Nucleus accumbens (tissue), 56 donors: ENCODE measurements at regions not wholly inside any gene's neighbourhood (a gene's known extent, or its start where the extent isn't known, plus 50 kb on each side); places are given as distances from the start of the nearest gene placed in this dataset.

Experiments
- DNase-seq, 56 donors: peaks; one replicate each; lab custom pipeline; 2025; lab: John Stamatoyannopoulos, UW

DNA sequence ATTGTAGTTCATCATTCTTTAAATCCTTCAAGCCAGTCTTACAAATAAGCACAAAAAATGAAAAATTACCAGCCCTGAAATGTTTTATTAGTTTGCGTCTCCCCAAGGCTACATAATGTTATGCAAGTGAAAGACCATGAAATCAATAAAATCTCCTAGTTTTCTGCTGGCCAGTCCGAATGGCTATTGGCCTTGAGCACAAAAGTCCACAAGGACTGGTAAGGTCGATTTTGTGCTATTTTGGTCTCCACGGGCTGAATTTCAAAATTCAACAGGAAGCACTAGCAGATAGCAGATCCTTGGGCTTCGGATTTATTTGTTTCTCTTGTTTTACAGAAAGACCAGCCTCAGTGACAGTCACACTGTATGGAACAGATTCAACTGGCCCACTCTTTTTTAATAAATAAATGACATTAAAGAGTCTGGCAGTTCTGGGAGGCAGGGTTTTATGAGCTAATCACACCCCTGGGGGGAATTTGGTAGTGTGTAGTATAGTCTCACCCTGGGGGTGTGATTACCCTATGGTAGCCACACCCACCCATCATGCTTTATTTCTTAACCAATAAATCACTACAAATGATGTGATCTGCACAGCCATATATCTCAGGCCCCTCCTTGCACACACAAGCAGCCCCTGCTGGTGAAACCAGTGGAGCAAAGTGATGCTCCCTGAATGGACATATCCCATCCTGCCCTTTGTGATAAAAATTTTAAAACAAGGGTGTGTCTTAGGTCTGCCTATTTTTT lies 51.1 kb upstream of the TMEM33 start:
- DNase-seq = no peak

DNA sequence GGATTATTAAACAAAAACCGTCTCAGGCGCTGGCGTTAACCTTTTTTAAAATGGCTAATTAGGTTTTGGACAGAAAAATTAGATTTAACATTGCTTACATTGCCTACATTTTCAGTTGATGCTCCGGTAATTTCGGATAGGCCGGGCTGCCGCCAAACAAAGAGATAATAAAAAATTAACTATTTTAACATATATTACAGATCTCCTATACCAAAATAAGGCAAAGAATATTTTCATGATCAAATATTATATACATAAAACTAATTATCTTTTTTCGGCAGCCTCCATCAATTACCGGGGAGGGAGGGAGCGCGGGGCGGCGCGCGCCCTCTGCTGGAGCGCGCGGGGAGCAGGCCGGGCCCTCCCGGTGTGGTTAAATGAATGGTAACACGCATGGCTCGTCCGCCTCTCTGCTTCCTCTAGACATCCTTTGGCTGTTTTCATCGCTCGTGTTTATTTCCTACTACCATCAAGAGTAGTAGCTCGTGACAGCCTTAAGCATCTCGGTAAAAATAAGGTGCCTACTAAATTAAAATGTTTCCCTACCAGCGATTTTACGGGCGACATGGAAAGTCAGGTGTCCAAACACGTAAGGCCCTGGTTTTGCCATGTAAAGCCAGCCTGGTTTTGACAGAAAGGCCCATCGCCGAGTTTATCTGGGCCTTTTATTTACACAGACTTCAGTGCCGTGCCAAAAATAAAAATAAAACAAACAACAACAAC lies 52.4 kb upstream of the TMEM33 start:
- DNase-seq = peak in 12 of 56 donors; percentile 5 to 57 (median 13)

DNA sequence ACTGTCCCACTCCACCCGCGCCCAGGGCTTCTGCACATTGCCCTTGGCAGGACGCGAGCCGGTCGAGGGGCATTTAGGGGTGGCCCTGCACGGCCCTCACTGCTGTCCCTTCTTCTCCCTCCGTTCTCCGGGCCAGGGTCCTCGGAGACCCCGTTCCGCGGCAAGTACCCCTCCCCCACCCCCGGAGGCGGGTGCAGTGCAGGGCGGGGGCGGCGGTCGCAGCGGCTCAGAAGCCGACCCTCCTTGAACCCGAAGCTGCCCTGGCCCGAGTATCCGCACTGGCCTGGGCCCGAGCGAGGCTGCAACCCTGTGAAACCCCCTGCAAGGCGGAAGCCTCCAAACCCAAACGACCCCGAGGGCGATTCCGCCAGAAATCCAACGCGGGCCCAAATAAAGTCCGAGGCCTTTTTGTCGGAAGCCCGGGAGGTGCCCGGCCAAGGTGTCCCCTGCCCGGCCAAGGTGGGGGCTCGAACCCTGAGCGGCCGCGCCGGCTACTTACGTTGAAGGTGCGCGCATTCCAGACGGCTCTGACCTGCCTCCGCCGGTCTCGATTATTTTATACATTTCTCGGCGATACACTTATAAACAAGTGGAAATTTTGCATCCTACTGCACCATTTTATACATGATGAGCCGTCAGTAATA lies 53.1 kb upstream of the TMEM33 start:
- no peak for DNase-seq

DNA sequence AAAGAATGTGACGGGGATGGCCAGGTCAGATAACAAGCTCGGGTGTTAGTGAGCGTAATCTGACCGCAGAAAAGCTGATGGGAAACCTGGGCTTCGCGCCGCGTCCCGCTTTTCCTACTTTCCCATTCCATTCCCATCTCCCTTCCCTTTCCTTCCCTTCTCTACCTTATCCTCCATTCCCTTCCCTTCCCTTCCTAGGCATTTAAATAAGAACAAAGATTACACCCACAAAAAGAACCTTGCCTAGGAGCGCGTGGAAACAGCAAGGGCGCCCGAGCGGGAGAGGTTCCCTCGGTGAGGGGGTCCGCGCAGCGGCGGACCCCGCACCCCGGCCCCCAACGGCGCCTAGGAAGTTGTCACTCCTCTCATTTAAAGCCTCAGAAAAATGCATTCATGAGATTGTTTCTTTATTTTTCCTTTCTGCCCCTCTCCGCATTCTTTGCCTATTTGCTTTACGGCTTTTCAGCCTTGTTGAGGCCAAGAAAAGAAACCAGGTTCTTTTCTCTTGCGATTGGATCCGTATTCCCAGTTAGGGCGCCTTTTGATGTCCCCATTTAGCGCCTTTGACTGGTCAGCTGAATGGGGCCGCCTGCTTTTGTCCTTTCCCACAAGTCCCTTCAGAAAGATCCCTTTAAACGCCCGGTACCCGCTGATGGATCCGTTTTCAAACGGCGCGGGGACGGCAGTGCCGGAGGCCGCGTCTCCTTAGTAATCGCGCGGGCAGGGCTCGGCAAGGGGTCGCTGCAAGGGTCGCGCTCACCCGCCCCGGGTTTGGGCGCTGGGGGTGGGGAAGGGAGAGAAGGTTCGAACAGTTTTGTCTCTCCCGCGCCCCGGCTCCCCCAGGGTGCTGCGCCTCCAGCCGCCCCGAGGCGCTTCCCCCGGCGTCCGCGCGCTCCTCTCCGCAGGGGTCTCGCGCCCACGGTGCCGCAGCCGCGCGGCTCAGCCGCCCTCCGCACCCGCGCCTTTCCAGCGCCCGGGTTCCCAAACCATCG lies 54.1 kb upstream of the TMEM33 start:
- no peak for DNase-seq

DNA sequence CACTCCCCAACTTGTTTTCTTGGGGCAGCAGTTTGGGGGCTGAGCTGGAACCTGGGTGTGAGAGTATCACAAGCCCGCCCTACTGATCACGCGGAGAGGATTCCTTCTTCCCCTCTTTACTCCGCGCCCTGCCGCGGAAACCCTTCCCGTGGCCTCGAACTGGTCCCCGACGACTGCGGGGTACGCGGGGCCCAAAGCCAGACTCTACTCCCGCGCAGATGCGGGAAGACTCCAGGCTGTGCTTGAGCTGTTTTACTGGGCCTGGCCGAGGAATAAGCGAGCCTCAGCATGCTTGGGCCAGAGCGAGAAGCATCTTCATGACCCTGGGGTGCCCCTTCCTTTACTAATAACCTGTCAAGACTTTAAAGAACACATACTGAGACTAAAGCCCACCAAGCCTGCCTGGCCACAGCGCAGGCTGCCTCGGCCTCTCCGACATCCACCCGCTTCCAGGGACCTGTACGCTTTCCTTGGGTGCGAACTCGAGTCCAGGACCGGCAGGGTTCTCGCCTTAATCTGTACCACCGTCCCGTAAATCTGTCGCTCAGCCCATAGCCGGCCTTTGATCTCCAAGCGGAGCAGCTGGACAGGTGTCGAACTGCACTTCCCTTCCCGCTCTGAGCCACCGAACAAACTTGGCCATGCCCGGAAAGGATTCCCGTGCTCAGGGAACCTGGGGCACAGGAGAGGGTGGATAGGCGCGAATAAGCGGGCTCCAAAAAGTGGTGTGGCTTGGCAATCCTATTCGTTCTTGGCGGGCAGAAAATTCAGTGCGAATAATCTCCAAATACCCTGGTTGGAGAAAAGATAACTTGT lies 55.0 kb upstream of the TMEM33 start:
- DNase-seq = no peak

DNA sequence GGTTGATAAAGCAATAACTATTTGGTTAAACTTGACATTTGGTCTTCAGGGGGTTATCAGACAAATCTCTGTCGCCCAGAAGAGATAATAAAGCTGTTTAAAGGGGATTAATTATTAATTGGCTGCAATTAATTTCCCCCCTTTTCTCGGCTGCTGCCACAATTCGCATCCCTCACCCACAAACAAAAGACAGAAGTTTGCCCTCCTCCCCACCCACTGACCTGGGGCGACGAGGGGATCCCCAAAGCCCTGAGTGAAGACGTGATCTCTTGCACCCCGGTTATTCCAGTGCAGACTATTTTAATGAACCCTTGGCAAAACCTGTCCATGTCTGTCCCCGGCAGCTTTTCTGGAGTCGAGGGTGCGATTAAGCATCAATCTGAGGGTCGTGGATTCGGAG lies 55.7 kb upstream of the TMEM33 start:
- no peak for DNase-seq

DNA sequence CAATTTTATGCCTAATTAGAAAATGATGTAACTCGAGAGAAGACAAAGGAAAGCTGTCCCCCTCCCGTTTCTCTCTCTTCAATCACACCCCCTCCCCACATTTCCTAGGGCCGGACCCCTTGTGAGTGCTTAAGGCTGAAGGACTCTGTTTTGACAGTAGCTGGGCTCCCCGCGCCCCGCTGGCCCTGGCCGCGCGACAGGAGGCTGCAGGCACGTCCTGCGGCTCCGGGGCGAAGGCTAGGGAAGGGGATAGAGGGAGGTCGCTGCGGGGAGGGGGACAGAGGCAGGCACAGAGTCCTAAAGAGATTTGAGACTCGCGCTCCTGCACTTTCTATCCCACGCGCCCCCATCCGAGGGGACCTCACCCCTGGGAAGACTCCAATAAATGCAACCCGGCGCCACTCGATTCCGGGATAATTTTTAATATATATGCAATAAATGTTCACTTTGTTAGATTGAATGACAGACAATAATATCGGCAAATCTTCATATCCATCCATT lies 56.2 kb upstream of the TMEM33 start:
- DNase-seq = no peak

DNA sequence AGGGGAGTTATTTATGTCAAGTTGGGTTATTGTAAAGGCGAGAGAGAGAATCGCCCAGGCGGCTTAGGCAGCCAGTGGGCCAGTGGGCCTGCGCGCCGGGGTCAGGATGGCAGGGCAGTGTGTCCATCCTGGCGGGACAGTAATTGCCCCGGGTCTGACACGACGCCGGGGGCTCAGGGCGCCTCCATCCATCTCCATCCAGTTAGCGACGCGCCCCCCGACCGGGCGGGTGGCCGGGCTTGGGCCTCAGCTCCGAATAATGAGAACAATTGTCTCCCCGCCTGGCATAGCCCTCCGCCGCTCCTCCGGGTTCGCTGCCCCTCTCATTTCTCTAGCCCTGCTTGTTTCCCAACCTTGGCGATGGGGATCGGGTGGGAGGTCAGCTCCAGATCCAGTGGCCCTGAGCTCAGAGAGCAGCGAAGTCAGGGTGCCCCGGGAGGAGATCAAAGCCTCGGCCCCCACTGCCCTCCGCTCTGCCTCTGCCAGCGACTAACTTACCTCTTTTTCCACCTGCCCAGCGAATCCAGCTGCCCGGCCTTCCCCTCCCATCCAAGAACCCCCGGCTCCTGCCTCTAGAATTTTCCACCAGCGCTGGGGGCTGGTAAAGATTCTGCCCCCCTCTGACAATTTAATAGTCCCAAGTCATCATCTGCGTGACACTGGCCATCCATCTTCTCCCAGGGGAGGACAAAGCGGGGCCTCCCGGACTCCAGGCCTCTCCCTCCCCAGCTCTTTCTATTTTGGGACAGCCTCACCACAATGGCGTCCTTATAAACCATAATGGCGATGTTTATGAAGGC lies 56.9 kb upstream of the TMEM33 start:
- DNase-seq = no peak

DNA sequence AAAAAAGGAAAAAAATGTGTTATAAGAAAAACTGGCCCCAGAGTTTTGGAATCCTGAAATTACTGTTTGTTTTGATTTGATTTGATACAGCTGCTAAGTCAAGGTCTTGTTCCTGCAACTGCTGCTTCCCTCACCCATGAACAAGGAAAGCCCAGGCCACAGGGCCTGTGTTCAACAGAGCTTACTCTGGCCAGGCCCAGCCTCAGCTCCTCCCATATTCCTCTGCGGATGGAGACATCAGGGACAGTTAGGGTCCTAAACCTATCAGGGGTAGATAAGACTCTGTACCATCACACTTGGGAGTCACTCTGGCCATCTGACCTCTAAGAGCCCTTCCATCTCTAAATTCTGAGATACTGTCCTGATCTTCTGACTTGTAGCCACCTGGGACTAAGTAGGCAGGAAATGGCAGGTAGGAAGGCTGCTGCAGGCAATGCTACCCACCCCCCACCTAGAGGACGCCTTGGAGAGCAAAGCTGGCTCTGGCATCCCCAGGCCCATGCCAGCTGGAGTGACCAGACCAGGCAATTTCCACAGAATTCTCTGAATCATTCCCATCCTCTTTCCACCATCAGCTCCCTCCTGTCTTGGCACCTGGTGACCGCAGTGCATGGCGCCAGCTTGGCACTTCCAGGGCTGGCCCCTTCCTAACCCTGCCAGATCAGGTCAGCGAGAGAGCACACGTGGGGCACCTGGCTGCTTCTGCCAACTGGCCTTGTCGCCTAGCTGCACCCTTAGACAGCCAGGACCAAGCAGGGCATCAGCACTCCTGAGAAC lies 58.0 kb upstream of the TMEM33 start:
- DNase-seq = no peak

DNA sequence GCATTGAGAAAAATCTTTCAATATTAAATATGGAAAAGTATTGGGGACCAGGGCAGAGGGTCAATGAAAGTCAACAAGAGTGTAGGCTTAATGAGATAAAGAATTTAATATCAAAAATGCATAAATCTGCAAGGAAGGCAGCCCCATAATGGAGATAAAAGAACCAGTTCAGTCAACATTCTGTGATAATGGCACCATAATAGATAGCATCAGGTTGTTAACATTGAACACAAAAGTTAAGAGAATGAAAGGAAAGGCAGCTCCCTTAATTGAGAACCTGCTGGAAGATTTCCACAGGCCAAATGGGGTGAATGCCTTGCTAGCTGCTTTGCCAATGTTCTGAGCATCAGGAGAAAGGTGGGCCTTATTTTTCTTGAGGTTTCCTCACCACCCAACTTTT lies 60.4 kb upstream of the TMEM33 start:
- DNase-seq = no peak

DNA sequence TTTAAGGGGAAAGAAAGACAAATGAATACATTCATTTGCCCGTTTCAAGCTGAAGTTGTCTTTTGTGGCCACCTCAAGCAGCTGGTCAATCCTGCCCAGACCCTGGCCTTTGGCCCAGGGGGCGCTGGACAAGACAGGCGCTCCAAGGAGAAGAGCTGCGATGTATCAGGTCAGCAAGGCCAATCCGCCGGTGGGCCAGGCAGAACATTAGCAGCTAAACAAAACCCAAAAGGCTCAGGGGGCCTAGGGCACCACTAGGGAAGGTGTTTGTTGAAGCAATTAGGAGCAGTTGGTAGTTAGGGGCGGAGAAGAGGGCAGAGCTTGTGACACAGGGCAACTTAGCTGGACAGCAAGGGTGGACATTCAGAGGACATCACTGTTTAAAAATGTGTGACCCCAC lies 60.8 kb upstream of the TMEM33 start:
- no peak for DNase-seq

DNA sequence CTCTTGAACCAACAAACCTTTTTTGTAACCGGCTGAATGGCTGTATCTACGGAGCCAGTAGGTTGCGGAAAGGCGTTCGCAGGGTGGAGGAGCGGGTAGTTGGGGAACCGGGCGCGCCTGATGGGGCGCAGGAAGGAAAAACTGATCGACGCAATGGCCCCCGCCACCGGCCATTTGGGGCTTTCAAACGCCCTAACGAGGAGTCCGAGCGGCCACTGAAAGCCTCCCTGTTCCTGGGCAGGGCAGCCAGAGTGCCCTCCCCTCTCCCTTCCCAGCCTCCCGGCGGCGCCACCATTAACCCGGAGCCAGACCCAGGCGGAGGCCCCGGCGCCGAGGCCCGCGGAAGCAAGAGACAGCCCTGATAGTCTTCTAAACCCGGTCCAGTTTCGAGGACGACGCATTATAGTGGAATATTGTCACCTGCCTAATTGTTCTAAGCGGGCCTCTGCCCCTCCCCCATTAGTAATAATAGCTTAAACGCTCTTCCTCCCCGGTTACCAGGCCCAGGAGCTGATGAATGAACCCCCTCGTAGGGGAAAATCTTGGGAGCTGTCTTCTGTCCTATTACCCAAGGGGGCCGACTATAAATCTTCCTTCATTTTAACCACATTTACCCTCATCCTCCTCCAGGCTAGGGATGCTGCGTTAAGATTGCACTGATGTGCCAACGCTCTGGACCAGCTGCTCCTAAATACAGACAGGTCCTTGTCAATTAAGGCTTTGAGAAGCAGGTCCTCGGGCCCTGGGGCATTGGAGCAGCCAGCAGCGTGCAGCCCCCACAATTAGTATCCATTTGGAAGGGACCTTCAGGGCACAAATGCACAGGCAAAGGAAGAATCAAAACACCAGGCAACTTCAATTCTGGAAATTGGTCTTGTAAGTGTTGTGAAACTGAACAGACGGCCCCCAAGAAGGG lies 61.6 kb upstream of the TMEM33 start:
- no peak for DNase-seq

DNA sequence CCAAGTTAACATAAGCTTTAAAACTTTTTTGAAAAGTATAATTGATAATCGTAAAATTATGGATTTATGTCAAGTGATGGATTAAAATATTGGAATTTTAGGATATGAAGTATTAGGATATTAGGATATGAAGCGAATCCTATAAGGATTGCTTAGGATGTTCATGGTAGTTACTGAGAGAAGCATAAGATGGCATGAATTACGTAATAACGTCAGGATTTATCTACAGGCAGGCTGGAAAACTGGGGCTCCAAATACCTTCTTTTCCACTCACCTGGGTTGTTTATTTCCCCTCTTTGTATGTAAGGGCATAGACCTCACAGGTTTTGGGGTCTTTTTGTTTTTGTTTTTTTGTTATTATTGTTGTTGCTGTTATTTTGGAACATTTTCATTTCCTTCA lies 65.2 kb upstream of the TMEM33 start:
- DNase-seq = no peak

DNA sequence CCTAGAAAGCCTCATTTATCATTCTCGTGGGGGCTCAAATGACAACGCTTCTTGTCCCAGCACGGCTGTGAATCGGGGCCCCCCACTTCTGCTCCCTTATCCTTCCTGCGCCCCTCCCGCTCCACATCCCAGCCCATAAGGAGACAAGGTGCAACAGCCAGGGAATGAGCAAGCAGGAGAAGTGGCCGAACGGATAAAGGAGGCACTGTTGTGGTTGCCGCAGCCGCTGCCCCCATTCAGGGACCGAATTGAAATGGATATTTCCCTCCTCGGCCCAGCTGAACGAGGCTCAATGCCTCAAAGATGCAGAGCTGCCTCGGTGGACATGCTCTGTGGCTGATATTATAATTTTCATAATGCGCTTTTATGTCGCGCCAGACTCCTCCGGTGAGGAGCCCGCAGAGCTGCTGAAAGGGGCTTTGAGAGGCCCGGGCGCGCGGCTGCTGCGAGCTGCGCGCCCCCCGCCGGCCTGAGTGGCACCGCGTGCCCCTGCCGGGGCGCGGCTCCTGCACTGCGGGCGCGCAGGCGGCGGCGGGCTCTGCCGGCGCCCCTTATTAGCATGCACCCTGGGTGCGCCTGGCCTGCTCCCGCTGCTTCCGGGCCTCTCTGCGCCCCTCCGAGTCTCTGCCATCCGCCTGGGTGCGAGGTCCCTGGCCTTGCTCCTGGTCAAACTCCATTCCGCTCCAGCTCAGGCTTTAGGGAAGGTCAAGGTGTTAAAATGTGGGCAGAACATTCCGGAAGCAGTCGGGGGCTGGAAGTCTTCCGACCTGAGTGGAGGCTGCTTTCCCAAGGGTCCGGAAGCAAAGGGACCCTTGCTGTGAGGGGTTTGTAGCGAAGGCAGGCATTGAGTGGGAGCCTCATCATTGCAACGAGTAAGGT lies 68.2 kb upstream of the TMEM33 start:
- peak in 6 of 56 donors; percentile 7 to 30 (median 12) for DNase-seq

DNA sequence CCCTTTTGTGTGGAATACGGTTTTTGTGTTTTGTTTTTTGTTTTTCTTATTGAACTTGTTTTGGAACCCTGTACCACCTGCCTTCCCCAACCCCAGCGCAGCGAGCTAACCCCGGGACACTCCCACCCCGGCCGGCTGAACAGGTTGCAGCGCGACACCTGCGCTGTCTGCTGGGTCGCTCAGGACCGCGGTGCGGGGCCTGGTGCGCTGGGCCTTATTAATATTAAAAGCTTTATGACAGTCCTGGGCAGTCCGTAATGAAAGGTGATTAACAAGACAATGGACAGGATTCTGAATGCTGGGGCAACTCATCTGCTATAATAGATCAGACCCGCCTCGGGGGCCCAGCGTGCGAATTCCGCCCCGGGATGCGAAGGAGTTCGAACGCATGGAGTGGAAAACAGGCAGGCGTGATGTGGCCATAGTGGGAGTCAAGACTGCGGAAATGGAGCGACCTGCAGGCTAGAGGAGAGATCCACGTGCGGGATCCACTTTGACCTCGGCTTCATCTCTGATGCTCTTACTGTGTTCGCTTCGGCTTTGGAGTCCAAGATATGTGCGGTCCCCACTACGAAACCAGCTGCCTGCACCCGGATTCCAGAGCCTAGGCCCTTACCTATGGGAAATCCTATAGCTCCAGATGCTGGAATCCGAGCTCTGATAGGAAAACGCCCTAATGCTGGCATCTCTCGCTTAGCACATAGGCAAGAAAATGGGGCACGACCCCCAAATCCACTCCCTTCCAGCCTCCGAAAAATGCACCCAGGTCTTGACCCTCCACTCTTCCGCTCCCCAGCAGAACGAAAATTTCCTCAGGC lies 69.0 kb upstream of the TMEM33 start:
- no peak for DNase-seq
